GM23248 (cell line): ENCODE measurements at regions not wholly inside any gene's neighbourhood (a gene's known extent, or its start where the extent isn't known, plus 50 kb on each side); places are given as distances from the start of the nearest gene placed in this dataset.

Source experiments
- DNase-seq: peaks from one replicate; pipeline ENCODE4 v3.0.0-alpha.2; 2015
- H2AFZ ChIP-seq: fragments of 200-600 bp; sonication (generic); 2 replicates; pipeline ENCODE4 v1.6.1; 2016; ENCODE audit warnings: antibody characterized with exemption
- H3F3A ChIP-seq: fragments of 200-600 bp; sonication (generic); 2 replicates; pipeline ENCODE4 v1.6.1; 2016; ENCODE audit warnings: mild to moderate bottlenecking, antibody characterized with exemption, mixed run types; ENCODE audit not compliant: insufficient read depth
- H3K27ac ChIP-seq: fragments of 200-600 bp; sonication (generic); 2 replicates; pipeline ENCODE4 v1.5.1; 2016; ENCODE audit warnings: mild to moderate bottlenecking
- H3K27me3 ChIP-seq: fragments of 200-600 bp; sonication (generic); replicated peaks from 2 replicates; pipeline ENCODE4 v1.6.1; 2016; ENCODE audit warnings: mild to moderate bottlenecking; ENCODE audit not compliant: insufficient read depth
- H3K36me3 ChIP-seq: fragments of 200-600 bp; sonication (generic); 2 replicates; pipeline ENCODE4 v1.6.1; 2016; ENCODE audit warnings: low read depth, mild to moderate bottlenecking
- H3K4me1 ChIP-seq: fragments of 200-600 bp; sonication (generic); 2 replicates; pipeline ENCODE4 v1.6.1; 2016; ENCODE audit warnings: mild to moderate bottlenecking; ENCODE audit not compliant: insufficient read depth
- H3K4me2 ChIP-seq: fragments of 200-600 bp; sonication (generic); one replicate; pipeline ENCODE4 v1.6.1; 2016; ENCODE audit warnings: mild to moderate bottlenecking; ENCODE audit not compliant: unreplicated experiment
- H3K4me3 ChIP-seq: fragments of 200-600 bp; sonication (generic); 2 replicates; pipeline ENCODE4 v1.5.1; 2016; ENCODE audit warnings: mild to moderate bottlenecking
- H3K79me2 ChIP-seq: fragments of 200-600 bp; sonication (generic); 2 replicates; pipeline ENCODE4 v1.6.1; 2016; ENCODE audit warnings: mild to moderate bottlenecking; ENCODE audit not compliant: insufficient read depth
- H3K9ac ChIP-seq: fragments of 200-600 bp; sonication (generic); 2 replicates; pipeline ENCODE4 v1.6.1; 2016; ENCODE audit warnings: mild to moderate bottlenecking
- H3K9me2 ChIP-seq: fragments of 200-600 bp; sonication (generic); 2 replicates; pipeline ENCODE4 v1.6.1; 2016; ENCODE audit warnings: mixed run types, mild to moderate bottlenecking, moderate library complexity; ENCODE audit not compliant: insufficient read depth
- H3K9me3 ChIP-seq: fragments of 200-600 bp; sonication (generic); one replicate; pipeline ENCODE4 v1.6.1; 2017; ENCODE audit warnings: low read depth
- H4K20me1 ChIP-seq: fragments of 200-600 bp; sonication (generic); 2 replicates; pipeline ENCODE4 v1.6.0; 2016; ENCODE audit not compliant: insufficient read depth
- EZH2 ChIP-seq: fragments of 200-600 bp; sonication (generic); IDR thresholded peaks from 2 replicates; pipeline ENCODE4 v1.6.1; 2018; ENCODE audit warnings: antibody characterized with exemption, mild to moderate bottlenecking; ENCODE audit not compliant: insufficient read depth, poor library complexity, severe bottlenecking
- EZH2phosphoT487 ChIP-seq: fragments of 200-600 bp; sonication (generic); IDR thresholded peaks from 2 replicates; pipeline ENCODE4 v1.6.1; 2018; ENCODE audit warnings: antibody characterized with exemption, moderate library complexity, mild to moderate bottlenecking, low read depth; ENCODE audit not compliant: insufficient read depth
- WGBS, 2 experiments: methylation state at CpG; one replicate each; pipeline ENCODE4 v1.1.6; 2015 to 2017; ENCODE audit warnings: low lambda C conversion rate in 2 of 2, low coverage in 1 of 2; ENCODE audit errors: missing lambda C conversion rate in 2 of 2; 5-methylcytosine and 5-hydroxymethylcytosine counted together
- in situ Hi-C: fragments of 300-500 bp; cut with MboI; formaldehyde crosslinking; loops from 2 replicates; pipeline ENCODE4 v1.15.0; 2020

DNA sequence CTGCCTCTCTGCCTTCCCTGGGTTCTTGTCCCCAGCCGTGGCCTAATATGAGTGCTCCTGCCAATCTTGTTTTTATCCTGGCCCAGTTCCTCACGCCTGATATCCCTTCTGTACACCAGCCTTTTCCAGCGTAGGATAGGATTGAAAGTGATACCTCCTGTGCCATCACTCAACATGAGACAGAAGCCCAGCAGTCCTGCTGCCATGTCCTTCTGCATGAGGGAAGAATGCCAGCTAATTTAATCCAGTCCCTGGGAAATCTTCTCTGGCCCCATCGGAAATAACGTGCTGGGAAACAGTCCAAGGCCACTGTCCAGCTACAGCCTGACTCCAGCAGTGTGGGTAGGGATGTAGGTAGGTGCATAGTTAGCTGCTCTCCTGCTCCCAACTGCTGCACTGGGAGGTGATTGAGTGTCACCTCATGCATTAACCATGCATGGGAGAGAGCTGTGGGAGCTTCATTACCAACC is 92.0 kb upstream of the TPM1 start:
- Histone ChIP-seq H4K20me1 (no peaks in the 10 kb centered on the region), H3K36me3 (no peaks in the 10 kb centered on the region), H3K27me3 (no peaks in the 10 kb centered on the region), H3K27ac (no peak overlapping the region), H3K9me2 (no peaks in the 10 kb centered on the region), H2AFZ (no peak overlapping the region), H3K9me3 (no peaks in the 10 kb centered on the region), H3K9ac (no peak overlapping the region), H3F3A (no peaks in the 10 kb centered on the region), H3K4me2 (no peak overlapping the region), H3K4me1 (no peaks in the 10 kb centered on the region), H3K79me2 (no peaks in the 10 kb centered on the region), H3K4me3 (no peak overlapping the region)
- DNase-seq = no peak
- 77 to 83% methylated on average over 5 of the region's 5 CpGs for WGBS, 2 experiments
- in situ Hi-C loops = no loop called here
- TF ChIP-seq EZH2phosphoT487 = no peak
- no peak for TF ChIP-seq EZH2

DNA sequence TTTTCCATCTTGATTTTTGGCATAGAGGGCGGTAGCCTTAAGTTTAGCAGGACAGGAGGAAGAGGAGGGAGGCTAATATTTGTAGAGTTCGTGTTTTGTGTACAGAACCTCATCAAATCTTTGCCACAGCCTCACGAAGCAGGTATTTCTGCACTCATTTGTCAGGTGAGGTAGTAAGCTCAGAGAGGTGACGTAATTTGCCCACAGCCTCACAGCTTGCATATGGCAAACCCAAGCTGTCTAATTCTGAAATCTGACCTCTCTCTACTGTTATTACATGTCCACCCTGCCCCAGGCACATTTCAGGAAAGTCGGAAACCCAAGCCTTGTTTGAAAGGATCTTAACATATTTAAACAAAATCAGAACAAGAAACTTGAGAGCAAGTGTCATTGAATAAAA is 91.1 kb upstream of the TPM1 start:
- in situ Hi-C loops = no loop called here
- Histone ChIP-seq H2AFZ (no peak overlapping the region), H3K4me1 (0 out of 2 replicates have a peak, but pooled peaks cover under 1% of the 10 kb centered on the region), H3K4me3 (no peak overlapping the region), H3K9me3 (no peaks in the 10 kb centered on the region), H3K4me2 (no peak overlapping the region), H3K27me3 (no peaks in the 10 kb centered on the region), H3K9me2 (no peaks in the 10 kb centered on the region), H3K36me3 (no peaks in the 10 kb centered on the region), H3K9ac (no peak overlapping the region), H3F3A (no peaks in the 10 kb centered on the region), H4K20me1 (no peaks in the 10 kb centered on the region), H3K27ac (no peak overlapping the region), H3K79me2 (no peaks in the 10 kb centered on the region)
- TF ChIP-seq EZH2phosphoT487 (no peak), EZH2 (no peak)
- 86 to 92% methylated on average over 5 of the region's 5 CpGs for WGBS, 2 experiments
- DNase-seq = no peak

DNA sequence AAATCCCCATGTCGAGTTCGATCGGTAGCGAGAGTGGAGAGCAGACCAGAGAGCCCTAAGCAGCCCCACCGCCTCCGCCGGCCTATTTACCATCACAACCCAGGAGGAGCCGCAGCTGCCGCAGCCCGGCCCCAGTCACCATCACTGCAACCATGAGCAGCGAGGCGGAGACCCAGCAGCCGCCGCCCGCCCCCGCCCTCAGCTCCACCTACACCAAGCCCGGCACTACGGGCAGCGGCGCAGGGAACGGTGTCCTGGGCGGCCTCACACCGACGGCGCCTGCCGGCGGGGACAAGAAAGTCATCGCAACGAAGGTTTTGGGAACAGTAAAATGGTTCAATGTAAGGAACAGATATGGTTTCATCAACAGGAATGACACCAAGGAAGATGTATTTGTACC is 89.5 kb upstream of the TPM1 start:
- Histone ChIP-seq H3K4me3 (no peak overlapping the region), H3K9me2 (no peaks in the 10 kb centered on the region), H3K4me2 (no peak overlapping the region), H4K20me1 (no peaks in the 10 kb centered on the region), H3K9ac (no peak overlapping the region), H3K27ac (no peak overlapping the region), H3K36me3 (no peaks in the 10 kb centered on the region), H3F3A (no peaks in the 10 kb centered on the region), H3K27me3 (no peaks in the 10 kb centered on the region), H3K79me2 (no peaks in the 10 kb centered on the region), H3K9me3 (no peaks in the 10 kb centered on the region), H2AFZ (no peak overlapping the region), H3K4me1 (peaks cover 12% of the 10 kb centered on the region; the same call in 1 of the 2 replicates)
- 61 to 64% methylated on average over 12 to 29 of the region's 29 CpGs for WGBS, 2 experiments
- in situ Hi-C loops = no loop called here
- TF ChIP-seq EZH2phosphoT487 (no peak), EZH2 (no peak)
- no peak for DNase-seq

GRCh38 chr15:62953496-62954045 is 89.0 kb upstream of the TPM1 start:
- H2AFZ ChIP-seq = no peak overlapping the region
- no peaks in the 10 kb centered on the region for H3F3A ChIP-seq
- H3K9ac ChIP-seq = no peak overlapping the region
- no peak overlapping the region for H3K4me3 ChIP-seq
- H3K4me1 ChIP-seq = peaks cover 15% of the 10 kb centered on the region; the same call in 1 of the 2 replicates
- DNase-seq = no peak
- H3K4me2 ChIP-seq = no peak overlapping the region
- H3K27me3 ChIP-seq = no peaks in the 10 kb centered on the region
- WGBS, 2 experiments = 95% methylated on average over 24 of the region's 24 CpGs
- no peaks in the 10 kb centered on the region for H3K36me3 ChIP-seq
- in situ Hi-C loops = no loop called here
- no peaks in the 10 kb centered on the region for H3K9me2 ChIP-seq
- no peaks in the 10 kb centered on the region for H4K20me1 ChIP-seq
- no peak overlapping the region for H3K27ac ChIP-seq
- TF ChIP-seq EZH2phosphoT487 (no peak), EZH2 (no peak)
- no peaks in the 10 kb centered on the region for H3K79me2 ChIP-seq
- no peaks in the 10 kb centered on the region for H3K9me3 ChIP-seq

DNA sequence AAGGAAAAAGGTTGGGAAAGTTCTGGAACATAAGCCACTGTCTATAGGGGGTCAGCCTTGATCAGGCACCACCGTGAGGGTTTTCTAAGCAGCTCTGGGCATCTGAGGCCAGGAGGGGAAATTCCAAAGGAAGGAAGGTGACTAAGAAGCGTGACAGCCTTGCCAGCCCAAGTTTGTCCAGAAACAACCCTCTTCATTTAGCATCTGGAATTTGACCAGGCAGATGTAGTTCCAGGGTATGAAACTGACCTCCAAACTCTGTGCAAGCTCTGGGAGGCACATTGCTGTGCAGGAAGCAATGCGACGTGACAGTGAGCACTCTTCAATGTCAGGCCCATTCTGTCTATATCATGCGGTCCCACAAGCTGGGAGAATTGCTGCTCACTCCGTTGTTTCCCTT is 85.4 kb upstream of the TPM1 start:
- Histone ChIP-seq H3K4me1 (peaks cover 17% of the 10 kb centered on the region; the same call in 1 of the 2 replicates), H3F3A (no peaks in the 10 kb centered on the region), H3K4me2 (no peak overlapping the region), H3K9ac (no peak overlapping the region), H3K27ac (no peak overlapping the region), H3K9me3 (no peaks in the 10 kb centered on the region), H3K79me2 (no peaks in the 10 kb centered on the region), H3K27me3 (no peaks in the 10 kb centered on the region), H3K9me2 (no peaks in the 10 kb centered on the region), H2AFZ (no peak overlapping the region), H3K36me3 (no peaks in the 10 kb centered on the region), H4K20me1 (no peaks in the 10 kb centered on the region), H3K4me3 (no peak overlapping the region)
- in situ Hi-C loops = no loop called here
- WGBS, 2 experiments = 78 to 79% methylated on average over 6 of the region's 6 CpGs
- no peak for TF ChIP-seq EZH2
- TF ChIP-seq EZH2phosphoT487 = no peak
- DNase-seq = peak; percentile 65
